D721Med (cell line): ENCODE measurements at regions not wholly inside any gene's neighbourhood (a gene's known extent, or its start where the extent isn't known, plus 50 kb on each side); places are given as distances from the start of the nearest gene placed in this dataset.

ENCODE experiments used
- DNase-seq: peaks from one replicate; pipeline ENCODE4 v3.0.0; 2011; ENCODE audit warnings: low spot score; ENCODE audit not compliant: insufficient read length
- FAIRE-seq: peaks from 2 replicates; lab custom pipeline; 2011; peaks lifted over from hg19 to GRCh38; lab: Jason Lieb, UNC
- CTCF ChIP-seq: IDR thresholded peaks from 2 replicates; pipeline ENCODE4 v1.5.1; 2012; ENCODE audit warnings: mild to moderate bottlenecking, control low read depth; ENCODE audit not compliant: insufficient read depth; ENCODE audit errors: missing control alignments

GRCh38 chr2:35857498-35857897, 498.1 kb upstream of the CRIM1 start:
- no peak for FAIRE-seq

GRCh38 chr2:35831385-35831784, 524.2 kb upstream of the CRIM1 start:
- no peak for TF ChIP-seq CTCF
- FAIRE-seq (no peak), DNase-seq (no peak)

More at GRCh38 chr2:35857498-35857897, 498.1 kb upstream of the CRIM1 start:
- DNase-seq = no peak
- TF ChIP-seq CTCF = no peak

DNA sequence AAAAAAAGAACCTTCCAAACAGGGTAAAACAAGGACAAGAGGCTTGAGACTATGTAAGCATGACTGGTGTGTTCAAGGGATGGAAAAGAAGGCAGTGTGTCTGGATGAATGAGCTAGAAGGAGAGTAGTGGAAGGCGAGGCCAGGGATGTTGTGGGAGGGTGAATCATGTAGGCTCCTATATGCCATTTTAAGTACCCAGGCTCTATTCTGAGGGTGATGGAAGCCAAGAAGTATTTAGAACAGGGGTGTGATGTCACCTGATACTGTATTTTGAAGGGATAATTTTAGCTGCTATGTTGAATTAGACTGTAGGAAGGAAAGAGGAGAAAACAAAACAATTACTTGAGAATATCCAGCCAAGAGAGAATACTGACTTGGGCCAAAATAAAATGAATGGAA, 524.7 kb upstream of the CRIM1 start:
- FAIRE-seq (no peak), DNase-seq (no peak)
- TF ChIP-seq CTCF = no peak

DNA sequence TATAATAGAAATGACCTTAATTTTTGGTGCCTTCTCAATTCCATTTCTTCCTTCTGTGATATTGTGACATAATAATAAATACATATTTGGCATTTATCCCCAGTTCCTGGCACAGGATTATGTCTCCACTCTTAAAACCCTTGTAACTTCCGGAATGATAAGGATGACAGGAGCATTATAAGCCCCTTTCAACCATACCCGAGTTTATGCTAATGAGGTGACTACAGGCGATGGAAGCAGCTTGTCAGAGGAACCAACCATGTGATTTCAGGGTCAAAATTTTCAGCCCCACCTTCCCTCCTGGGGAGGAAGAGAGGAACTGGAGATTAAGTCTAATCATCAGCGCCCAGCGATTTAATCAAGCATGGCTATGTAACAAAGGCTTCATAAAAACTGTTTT, 528.5 kb upstream of the CRIM1 start:
- no peak for TF ChIP-seq CTCF
- FAIRE-seq (no peak), DNase-seq (no peak)

GRCh38 chr2:35822716-35823115, 532.9 kb upstream of the CRIM1 start:
- FAIRE-seq (no peak), DNase-seq (no peak)
- TF ChIP-seq CTCF = no peak

DNA sequence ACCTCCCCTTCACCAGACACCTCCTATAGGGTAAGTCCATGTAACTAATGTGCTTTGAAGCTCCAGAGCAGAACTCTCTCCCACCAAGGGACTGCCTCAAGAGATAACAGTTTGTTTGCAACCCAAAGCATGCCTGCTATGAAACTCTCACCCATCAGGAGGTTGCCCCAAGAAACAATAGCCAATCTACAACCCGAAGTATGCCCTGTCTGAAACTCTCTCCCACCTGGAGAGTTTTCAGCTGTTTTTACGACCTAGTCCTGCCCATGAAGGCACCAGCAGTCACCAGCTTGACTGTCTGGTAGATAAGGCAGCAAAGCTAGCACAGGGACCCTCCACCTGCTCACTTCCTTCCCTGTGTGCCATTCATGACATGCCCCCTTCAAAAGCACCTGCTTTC, 533.9 kb upstream of the CRIM1 start:
- FAIRE-seq (no peak), DNase-seq (no peak)
- TF ChIP-seq CTCF = no peak

DNA sequence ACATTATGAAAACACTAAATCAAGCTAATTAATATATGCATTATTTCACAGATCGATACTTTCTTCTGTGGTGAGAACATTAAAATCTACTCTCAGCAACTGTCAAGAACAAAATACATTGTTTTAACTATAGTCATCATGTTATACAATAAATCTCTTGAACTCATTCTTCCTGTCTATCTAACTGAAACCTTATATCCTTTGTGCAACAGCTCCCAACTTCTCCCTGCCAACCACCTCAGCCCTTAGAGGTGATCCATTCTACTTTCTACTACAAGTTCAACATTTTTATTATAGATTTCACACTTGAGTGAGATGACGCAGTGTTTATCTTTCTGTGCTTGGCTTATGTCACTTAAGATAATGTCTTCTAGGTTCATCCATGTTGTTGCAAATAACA, 535.2 kb upstream of the CRIM1 start:
- TF ChIP-seq CTCF = no peak
- DNase-seq (no peak), FAIRE-seq (no peak)
